GM19467 (cell line): ENCODE measurements at regions not wholly inside any gene's neighbourhood (a gene's known extent, or its start where the extent isn't known, plus 50 kb on each side); places are given as distances from the start of the nearest gene placed in this dataset.

Experiments
- ATAC-seq: cut with Tn5 transposase; IDR thresholded peaks from one replicate; pipeline ENCODE4 v1.9.1; 2021; ENCODE audit warnings: mild to moderate bottlenecking, moderate library complexity; ENCODE audit not compliant: unreplicated experiment

DNA sequence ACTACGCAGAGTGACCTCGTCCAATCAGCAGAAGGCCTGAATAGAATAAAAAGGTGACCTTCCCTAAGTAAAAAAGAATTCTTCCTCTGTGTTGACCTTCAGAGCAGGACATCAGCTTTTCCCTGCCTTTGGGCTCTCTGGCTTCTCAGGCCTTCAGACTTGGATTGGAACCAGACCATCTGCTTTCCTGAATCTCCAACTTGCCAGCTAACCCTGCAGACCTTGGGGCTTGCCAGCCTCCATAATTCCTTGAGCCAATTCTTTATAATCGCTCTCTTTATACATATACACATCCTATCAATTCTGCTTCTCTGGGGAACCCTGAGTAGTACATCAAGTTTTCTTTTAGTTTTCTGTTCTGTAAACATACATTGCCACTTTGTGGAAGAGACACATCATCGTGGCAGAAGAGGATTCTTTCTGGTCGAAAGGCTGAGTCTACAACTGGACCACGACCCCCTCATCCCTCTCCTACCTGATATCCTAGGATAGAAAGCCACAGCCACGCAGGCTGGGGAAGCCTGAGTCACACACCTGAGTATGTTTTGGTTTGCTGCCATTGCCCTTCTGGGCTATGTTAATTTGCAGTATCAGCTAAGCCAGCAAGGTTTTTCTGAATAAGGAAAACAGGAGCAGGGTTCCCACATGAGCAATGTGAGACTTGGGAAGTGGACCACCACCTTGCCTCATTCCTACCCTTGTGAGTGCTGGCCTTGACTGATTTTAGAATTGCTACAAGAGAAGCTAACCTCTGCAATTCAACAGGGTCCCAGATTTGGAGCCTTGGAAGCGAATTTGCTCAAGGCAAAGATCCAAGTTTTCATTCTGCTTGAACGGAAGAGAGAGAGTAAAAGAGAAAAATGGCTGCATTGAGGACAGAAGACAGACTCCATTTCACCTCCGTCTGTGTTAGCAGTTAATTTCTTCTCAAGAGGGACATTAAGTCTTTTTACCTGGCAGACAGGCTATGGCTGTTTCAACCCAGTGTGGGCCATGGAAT lies 445.2 kb upstream of the FZD8 start:
- ATAC-seq: no peak

GRCh38 chr10:36075196-36075595 lies 433.1 kb upstream of the FZD8 start:
- no peak for ATAC-seq

- no peak for ATAC-seq
Measured at GRCh38 chr10:36073796-36074345, 431.8 kb upstream of the FZD8 start.

DNA sequence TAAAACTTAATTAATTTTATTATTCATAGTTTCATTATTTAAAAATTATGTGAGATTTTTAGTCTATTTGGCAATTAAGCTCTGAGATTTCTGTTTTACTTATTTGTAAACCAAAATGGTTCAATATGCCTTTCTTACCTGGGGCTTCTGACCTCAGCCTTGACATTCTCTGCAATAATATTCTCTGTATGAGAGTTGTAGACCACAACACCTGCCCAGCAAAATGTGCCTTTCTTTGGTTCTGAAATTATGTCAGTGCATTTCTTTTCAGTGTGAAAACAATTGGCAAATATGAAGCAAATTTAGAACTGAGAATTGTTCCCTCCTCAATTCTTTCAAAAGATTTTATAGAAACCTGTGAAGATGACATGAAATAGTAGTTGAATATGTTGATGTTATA lies 426.4 kb upstream of the FZD8 start:
- ATAC-seq: no peak

DNA sequence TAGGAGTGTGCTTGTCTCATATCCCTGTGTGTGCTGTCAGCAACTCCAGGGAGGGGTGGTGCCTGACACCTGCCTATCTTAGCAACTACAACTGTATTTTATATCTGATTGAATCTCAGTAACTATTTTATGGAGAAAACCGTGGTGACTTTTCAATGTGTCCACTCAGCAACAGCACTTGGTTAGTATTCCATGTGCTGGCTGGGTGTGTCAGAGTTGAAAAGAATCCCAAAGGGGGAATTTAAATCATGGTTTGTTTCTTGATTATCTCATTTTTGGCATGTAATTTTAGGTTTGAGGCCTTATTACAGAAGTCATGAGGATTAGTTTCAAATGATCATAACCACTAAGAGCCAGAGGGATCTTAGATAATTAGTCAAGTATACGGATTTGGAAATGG lies 425.7 kb upstream of the FZD8 start:
- no peak for ATAC-seq

DNA sequence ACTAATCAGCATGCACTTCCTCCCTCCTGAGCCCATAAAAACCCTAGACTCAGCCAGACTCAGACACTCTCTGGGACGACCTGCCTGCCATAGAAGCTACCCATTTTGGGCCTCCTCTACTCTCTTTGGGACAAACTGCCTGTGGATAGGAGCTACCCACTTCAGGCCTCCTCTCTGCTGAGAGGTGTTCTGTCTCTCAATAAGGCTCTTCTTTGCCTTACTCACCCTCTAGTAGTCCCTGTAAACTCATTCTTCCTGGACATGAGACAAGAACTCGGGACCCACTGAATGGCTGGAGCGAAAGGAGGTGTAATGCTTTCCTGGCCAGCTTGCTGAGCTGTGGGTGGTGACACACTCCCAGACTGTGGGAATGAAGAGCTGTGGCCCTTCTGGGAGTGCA lies 424.8 kb upstream of the FZD8 start:
- no peak for ATAC-seq

- ATAC-seq: no peak
Measured at GRCh38 chr10:36066102-36066501, 424.0 kb upstream of the FZD8 start.

DNA sequence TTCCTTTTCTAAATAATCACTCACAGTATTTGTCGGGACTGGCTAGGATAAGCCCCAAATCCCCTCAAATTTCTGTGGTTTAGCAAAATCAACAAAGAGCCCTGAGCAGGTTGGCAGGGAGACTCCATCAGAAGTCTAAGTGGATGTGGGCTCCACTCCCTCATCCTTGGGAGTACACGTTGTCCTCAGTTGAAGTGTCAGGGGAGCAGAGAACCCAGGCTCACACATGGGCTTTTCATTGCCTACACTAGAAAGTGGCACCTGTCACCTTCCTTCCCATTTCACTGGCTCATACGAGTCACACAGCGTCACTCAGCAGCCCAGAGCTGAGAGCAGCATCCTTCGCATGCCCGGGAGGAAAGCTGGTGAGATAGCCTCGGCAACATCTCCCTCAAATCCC lies 421.3 kb upstream of the FZD8 start:
- ATAC-seq: no peak

DNA sequence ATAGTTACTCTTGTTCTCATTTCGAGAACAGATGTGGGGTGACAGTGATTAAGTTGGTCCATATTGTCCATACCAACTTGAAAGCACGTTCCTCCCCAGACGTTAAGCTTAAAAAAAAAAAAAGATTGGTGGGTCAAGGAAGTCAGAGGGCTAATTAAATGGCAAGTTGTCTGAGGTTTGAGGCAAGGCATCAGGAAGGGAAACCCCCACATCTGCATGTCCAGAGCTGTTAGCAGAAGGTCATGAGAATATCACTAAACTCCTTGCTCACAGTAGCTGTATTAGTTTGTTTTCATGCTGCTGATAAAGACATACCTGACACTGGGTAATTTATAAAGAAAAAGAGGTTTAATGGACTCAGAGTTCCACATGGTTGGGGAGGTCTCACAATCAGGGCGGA lies 415.6 kb upstream of the FZD8 start:
- no peak for ATAC-seq

DNA sequence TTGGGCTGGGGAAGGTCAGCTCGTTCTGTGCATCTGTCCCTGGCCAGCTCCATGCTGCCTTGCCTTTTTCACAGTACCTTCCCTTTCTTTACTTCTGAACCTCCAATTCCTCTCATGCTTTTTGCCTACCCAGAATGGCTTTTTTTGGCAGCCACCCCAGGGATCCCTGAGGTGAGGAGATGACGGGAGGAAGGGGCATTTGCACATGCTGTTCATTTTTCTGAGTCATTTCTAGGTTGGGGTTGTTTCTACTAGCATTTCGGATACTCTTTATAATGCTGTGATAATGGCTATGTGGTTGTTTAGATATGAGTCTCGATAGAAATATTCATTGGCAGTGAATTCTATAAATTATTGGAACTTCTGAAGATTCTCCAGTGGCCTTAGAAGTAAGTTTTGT lies 415.1 kb upstream of the FZD8 start:
- ATAC-seq: no peak

GRCh38 chr10:36053775-36054174 lies 411.7 kb upstream of the FZD8 start:
- ATAC-seq: no peak

- no peak for ATAC-seq
Measured at GRCh38 chr10:36053271-36053670, 411.2 kb upstream of the FZD8 start.

- ATAC-seq: no peak
Measured at GRCh38 chr10:36051500-36051991, 409.4 kb upstream of the FZD8 start.

DNA sequence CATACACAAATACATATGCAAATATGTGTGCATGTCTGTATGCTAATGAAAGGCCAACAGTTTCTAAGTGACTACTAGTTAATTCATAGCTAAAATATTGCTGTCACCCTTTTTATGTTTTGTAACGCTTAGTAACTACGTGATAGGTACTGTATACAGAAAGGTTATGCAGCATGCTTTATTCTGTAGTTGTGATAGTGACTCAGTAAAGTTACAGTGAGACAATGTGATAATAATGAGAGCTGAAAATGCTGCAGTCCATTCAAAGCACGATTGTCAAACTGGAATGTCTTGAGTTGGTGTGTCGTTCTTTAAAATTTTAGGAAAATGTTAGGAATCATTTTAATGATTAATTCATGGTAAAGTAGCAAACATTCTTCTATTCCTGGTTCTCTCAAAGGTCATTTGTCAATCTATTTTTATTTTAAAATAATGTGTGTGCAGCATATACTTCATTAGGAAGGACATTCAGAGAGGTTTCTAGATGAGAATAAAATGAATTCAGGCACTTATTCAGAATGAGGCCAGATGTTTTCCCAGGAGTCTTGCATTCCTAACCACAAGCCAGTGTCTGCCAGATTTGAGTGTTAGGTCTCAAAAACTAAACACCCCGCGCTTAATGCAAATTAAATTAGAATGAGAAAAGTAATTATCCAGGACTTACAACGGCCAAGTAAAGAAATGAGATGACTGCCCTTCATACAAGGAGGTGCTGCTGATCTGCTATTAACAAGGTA lies 408.8 kb upstream of the FZD8 start:
- ATAC-seq: no peak

DNA sequence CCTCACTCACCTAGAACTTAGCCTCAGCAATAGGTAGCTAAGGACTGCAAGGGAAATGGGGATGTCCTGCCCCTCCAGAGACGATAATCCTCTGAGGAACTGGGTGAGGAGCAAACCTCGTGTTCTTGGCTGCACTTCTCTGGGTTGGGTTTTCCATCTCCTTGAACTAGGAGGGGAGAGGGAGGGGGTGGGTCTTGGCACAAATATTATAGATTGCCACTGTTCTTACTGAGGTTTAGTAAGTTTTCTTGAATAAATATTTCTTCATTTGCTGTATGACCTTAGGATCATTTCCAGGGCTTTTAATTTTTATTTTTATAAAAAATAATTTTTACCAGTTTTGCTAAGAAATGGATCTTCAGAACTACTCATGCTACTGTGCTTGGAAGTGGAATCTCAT lies 406.7 kb upstream of the FZD8 start:
- no peak for ATAC-seq

DNA sequence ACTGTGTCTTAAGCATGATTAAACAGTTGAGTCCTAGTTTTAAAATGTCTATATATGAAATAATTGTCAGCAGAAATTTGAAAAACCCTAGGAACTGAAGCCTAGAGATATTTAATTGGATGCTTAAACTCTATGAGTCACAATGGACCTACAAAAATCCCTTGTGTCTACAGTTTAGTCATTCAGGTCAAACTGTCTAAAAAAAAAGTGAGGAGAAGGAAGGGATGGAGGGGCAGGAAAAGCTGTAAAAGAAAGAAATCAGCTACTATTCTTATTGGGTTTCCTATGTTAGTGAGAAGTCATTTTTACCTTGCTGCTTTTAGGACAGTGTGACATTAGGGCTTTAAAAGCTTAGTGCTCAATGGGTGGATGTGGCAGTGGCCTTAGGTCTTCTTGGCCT lies 406.1 kb upstream of the FZD8 start:
- ATAC-seq: no peak

DNA sequence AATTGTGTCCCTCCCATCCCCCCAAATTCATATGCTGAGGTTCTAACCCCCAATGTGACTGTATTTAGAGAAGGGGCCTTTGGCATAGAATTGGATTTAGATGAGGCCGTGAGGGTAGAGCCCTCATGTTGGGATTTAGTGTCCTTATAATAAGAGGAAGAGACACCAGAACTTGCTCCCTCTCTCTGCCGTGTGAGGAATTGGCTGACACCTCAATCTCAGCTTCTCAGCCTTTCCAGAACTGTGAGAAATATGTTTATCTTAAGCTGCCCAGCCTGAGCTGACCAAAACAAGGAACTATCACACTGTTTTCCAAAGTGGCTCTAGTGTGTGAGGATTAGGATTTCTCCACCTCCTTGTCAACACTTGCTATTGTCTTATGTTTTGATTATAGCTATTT lies 400.0 kb upstream of the FZD8 start:
- no peak for ATAC-seq

DNA sequence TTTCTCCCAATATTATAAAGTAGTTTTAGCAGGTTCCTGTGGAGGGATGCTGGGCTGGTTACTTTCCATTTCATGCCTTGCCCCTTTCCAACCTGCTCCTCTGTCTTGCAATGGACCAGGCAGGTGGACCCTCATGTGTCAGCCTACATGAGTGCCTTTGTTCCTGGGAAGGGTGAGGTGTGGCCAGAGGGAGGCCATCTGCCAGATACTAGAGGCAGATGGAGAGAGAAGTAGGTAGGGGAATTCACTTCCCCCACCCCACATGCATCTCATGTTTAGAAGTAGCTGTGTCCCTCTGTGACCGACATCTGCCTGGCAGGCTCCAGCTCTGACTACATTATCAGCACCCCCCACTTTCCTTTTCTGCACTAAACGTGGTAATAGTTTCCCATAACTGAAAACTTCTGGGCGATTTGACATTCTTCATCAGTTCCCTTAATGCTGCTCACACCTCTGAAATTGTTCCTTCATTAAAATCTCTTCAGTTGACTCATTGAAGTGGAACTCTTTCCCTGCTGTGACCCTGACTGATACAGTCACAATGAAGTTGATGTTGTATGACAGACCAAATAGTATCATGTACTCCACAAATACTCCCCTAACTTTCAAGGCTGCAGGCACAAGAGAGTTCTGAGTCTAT lies 396.3 kb upstream of the FZD8 start:
- ATAC-seq: no peak

DNA sequence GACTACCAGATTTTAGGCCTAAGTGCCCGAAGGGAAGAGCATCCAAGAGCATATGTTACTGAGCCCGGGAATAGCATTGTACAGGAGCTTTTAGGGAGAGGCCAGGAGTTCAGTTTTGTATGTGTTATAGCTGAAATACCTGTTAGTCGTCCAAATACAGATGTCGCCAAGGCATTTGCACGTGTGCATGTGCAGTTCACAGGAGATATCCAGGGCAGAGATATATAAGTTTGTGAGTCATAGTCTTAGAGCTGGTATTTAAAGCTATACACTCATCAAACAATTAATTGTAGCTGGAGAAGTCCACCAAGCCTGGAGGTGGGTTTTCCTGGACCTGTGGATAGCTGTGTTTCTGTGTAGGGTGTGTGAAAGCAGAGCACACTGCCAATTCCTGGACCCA lies 394.0 kb upstream of the FZD8 start:
- no peak for ATAC-seq

DNA sequence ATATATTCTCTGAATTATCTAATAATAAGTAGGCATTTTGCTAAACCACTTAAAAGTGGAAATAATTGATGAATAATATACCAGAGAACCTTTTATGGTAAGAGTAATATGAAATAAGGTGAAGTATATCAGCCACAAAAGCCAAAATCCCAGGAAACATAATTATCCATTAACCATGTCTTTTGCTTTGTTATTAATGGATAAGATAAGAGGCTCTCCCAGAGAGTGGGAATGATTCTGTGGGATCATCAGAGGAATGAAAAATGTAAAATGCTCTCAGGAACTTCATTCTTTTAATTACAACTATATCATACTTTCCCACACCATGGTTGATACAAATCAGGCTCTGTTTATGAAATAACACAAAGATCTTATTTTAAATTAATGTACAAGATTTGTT lies 391.7 kb upstream of the FZD8 start:
- ATAC-seq: no peak

DNA sequence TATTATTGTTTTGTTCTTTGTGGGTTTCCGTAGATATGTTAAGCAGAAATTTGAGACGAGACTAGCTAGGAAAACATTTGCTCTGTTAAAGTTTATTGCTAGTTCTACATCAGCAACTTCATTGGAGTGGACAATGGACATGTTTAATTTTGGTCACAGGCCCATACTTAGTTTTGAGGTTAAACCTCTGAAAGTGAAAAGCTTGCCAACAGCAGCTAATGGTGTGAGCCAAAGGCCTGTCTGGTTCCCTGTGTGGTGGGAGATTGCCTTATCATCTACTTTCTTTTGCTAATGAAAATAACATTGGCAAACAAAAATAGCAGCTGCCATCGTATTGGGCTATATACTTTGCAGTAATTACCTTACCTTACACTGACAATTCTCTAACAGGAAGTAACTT lies 388.4 kb upstream of the FZD8 start:
- no peak for ATAC-seq
